ENCODE measurements at regions not wholly inside any gene's neighbourhood (a gene's known extent, or its start where the extent isn't known, plus 50 kb on each side); places are given as distances from the start of the nearest gene placed in this dataset.

- Mint-ChIP-seq H3K4me3 (ENCODE audit: unreplicated experiment) (no peak overlapping the region), H3K4me1 (ENCODE audit: low read depth) (no peaks in the 10 kb centered on the region), H3K9me3 (ENCODE audit: low read depth) (no peaks in the 10 kb centered on the region), H3K27ac (ENCODE audit: unreplicated experiment) (no peak overlapping the region), H3K27me3 (ENCODE audit: low read depth) (no peaks in the 10 kb centered on the region), H3K36me3 (ENCODE audit: low read depth) (no peaks in the 10 kb centered on the region)
- no peak for DNase-seq (ENCODE audit: low spot score)
- no peak for TF ChIP-seq CTCF (IDR thresholded peaks at IDR 0.05)
Observed at GRCh38 chr13:77377016-77377415, 50.1 kb upstream of the MYCBP2 start.

Measured in chondrocyte (in vitro differentiated cells).